ENCODE measurements at regions not wholly inside any gene's neighbourhood (a gene's known extent, or its start where the extent isn't known, plus 50 kb on each side); places are given as distances from the start of the nearest gene placed in this dataset.

DNA sequence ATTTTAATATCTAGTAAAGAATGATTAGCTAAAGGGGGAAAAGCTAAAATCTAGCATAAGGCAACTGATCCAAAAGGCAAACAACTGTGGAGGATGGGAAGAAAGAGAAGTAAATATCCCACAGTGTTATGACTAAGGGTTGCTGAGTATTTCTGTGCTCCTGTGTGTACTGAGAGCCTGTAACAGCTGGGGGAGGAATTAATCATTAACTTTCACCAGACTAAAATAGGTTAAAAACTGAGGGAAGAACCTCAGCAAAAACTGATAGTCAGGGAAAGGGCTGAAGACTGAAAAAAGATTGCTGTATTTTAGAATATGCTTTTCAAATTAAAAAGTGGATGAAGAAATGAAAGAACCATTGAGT, 365.9 kb downstream of the CXXC4 start:
- no peaks in the 10 kb centered on the region for H3K27me3 Mint-ChIP-seq
- H3K27ac Mint-ChIP-seq = no peak overlapping the region
- no peaks in the 10 kb centered on the region for H3K9me3 Mint-ChIP-seq

DNA sequence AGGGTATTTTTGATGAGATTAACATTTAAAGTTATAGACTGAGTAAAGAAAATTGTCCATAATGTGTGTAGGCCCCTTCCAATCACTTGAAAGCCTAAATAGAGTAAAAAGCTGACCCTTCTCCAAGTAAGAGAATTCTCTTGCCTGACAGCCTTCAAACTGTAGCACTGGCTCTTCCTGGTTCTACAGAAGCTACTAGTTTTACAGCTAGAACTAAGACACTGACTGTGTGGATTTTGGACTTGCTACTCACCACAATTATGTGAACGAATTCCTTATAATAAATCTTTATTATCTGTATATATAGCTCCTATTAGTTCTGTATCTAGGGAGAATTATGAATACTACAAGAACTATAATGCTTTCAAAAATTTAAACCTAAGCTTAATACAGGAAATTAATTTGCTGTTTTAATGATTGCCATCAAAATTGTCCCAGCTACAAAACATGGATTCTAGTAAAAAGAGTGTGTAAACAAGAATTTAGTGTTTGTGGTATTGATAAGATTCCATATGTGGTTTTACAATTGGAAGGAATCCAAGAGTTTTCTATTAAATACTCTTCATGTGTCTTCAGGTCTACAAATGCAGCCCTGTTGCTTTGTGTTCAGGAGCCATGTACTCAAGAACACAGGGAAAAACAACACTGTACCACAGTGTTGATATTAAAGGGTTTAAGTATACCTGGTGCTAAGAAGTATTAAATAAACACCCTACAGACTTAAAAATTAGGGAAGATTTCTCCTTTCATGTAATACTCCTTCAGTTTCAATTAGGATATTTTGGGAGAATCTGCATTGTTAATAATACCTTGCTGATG, 366.5 kb downstream of the CXXC4 start:
- H3K4me3 Mint-ChIP-seq = no peak overlapping the region
- ATAC-seq (no peak), DNase-seq (no peak)
- no peaks in the 10 kb centered on the region for H3K27me3 Mint-ChIP-seq
- H3K9me3 Mint-ChIP-seq = peaks cover 2% of the 10 kb centered on the region
- H3K36me3 Mint-ChIP-seq (ENCODE audit: low read depth) = no peaks in the 10 kb centered on the region
- no peaks in the 10 kb centered on the region for H3K4me1 Mint-ChIP-seq
- no peak overlapping the region for H3K27ac Mint-ChIP-seq

More for the DNA sequence above, 365.9 kb downstream of the CXXC4 start:
- ATAC-seq = no peak
- Mint-ChIP-seq H3K4me3 (no peak overlapping the region), H3K4me1 (no peaks in the 10 kb centered on the region), H3K36me3 (ENCODE audit: low read depth) (no peaks in the 10 kb centered on the region)
- DNase-seq = no peak

DNA sequence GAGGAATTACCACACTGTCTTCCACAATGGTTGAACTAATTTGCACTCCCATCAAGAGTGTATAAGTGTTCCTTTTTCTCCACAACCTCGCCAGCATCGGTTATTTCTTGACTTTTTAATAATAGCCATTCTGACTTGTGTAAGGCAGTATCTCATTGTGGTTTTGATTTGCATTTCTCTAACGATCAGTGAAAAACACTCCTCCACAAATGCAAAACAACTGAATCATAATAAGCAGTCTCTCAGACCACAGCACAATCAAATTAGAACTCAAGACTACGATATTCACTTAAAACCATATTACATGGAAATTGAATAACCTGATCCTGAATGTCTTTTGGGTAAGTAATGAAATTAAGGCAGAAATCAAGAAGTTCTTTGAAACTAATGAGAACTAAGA, 371.7 kb downstream of the CXXC4 start:
- DNase-seq = no peak
- no peaks in the 10 kb centered on the region for H3K27me3 Mint-ChIP-seq
- no peak for ATAC-seq
- H3K36me3 Mint-ChIP-seq (ENCODE audit: low read depth) = no peaks in the 10 kb centered on the region
- H3K27ac Mint-ChIP-seq = no peak overlapping the region
- H3K9me3 Mint-ChIP-seq = peaks cover 5% of the 10 kb centered on the region
- H3K4me1 Mint-ChIP-seq = no peaks in the 10 kb centered on the region
- no peak overlapping the region for H3K4me3 Mint-ChIP-seq

- ATAC-seq = no peak
- H3K27ac Mint-ChIP-seq = no peak overlapping the region
- H3K9me3 Mint-ChIP-seq = peaks cover 5% of the 10 kb centered on the region
- no peaks in the 10 kb centered on the region for H3K4me1 Mint-ChIP-seq
- DNase-seq = no peak
- H3K27me3 Mint-ChIP-seq = no peaks in the 10 kb centered on the region
- no peaks in the 10 kb centered on the region for H3K36me3 Mint-ChIP-seq (ENCODE audit: low read depth)
- H3K4me3 Mint-ChIP-seq = no peak overlapping the region
Measured at GRCh38 chr4:104117776-104118175, 376.9 kb downstream of the CXXC4 start.

DNA sequence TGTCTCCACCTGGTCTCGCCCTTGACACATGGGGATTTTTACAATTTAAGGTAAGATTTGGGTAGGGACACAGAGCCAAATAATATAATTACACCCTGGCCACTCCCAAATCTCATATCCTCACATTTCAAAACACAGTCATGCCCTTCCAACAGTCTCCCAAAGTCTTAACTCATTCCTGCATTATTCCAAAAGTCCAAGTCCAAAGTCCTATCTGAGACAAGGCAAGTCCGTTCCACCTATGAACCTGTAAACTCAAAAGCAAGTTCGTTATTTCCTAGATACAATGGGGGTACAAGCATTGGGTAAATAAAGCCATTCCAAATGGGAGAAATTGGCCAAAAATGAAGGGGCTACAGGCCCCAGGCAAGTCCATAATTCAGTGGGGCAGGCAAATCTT, 380.8 kb downstream of the CXXC4 start:
- no peak overlapping the region for H3K4me3 Mint-ChIP-seq
- no peak for DNase-seq
- H3K36me3 Mint-ChIP-seq (ENCODE audit: low read depth) = no peaks in the 10 kb centered on the region
- ATAC-seq = no peak
- H3K4me1 Mint-ChIP-seq = no peaks in the 10 kb centered on the region
- H3K27me3 Mint-ChIP-seq = no peaks in the 10 kb centered on the region
- H3K9me3 Mint-ChIP-seq = peaks cover 5% of the 10 kb centered on the region
- H3K27ac Mint-ChIP-seq = no peak overlapping the region

DNA sequence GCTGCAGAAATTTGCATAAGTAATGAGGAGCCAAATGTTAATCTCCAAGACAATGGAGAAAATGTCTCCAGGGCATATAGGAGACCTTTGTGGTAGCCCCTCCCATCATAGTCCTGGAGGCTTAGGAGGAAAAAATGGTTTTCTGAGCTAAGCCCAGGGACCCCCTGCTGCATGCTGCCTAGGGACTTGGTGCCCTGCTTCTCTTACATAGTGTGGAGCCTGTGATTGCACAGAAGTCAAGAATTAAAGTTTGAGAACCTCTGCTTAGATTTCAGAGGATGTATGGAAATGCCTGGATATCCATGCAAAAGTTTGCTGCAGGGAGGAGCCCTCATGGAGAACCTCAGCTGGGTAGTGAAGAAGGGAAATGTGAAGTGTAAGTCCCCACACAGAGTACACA, 379.4 kb upstream of the TACR3 start:
- Mint-ChIP-seq H3K27me3 (no peaks in the 10 kb centered on the region), H3K4me3 (no peak overlapping the region), H3K9me3 (peaks cover 26% of the 10 kb centered on the region), H3K4me1 (no peaks in the 10 kb centered on the region), H3K27ac (no peak overlapping the region), H3K36me3 (ENCODE audit: low read depth) (no peaks in the 10 kb centered on the region)
- ATAC-seq (no peak), DNase-seq (no peak)

- no peak overlapping the region for H3K4me3 Mint-ChIP-seq
- DNase-seq (no peak), ATAC-seq (no peak)
- H3K27me3 Mint-ChIP-seq = no peaks in the 10 kb centered on the region
- H3K4me1 Mint-ChIP-seq = no peaks in the 10 kb centered on the region
- peaks cover 19% of the 10 kb centered on the region for H3K9me3 Mint-ChIP-seq
- no peaks in the 10 kb centered on the region for H3K36me3 Mint-ChIP-seq (ENCODE audit: low read depth)
- no peak overlapping the region for H3K27ac Mint-ChIP-seq
Measured at GRCh38 chr4:104093247-104093646, 373.5 kb upstream of the TACR3 start.

DNA sequence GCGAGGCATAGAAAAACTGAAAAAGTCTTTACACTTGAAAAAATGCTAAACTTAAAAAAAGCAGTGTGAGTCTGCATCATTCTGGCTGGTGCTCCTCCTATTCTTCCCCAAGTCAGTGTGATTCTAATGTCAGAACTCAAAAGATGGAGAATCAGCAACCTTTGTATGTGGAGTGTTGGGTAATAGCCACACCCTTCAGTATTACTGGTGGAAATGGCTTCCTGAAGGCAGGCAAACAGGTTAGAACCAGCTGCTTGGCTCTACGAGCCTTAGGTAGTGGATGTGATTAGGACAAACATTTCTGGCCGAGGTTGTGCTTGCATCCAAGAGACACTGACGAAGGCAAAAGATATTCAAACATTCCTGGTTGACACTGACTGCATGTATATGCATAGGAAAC, 353.4 kb upstream of the TACR3 start:
- no peak for ATAC-seq
- no peaks in the 10 kb centered on the region for H3K36me3 Mint-ChIP-seq (ENCODE audit: low read depth)
- H3K27me3 Mint-ChIP-seq = no peaks in the 10 kb centered on the region
- no peaks in the 10 kb centered on the region for H3K9me3 Mint-ChIP-seq
- H3K4me1 Mint-ChIP-seq = no peaks in the 10 kb centered on the region
- H3K27ac Mint-ChIP-seq = no peak overlapping the region
- no peak overlapping the region for H3K4me3 Mint-ChIP-seq
- DNase-seq = no peak

DNA sequence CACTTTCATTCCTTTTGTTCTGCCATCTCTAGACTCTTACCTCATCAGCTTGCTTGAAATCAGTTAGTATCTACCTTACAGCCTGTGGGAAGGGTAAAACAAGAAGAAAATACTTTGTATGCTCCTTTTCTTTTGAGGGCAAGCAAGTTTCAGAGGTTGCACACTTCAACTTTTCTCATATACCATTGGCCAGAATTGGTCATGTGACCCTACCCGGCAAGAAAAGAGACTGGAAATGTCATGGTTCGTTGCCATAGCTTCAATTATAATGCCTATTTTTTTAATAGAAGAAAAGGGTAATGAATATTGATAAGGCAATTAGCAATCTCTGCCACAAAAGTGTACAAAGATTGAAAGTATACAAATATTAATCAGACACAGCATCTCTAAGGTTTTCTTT, 346.7 kb upstream of the TACR3 start:
- no peak for ATAC-seq
- DNase-seq = no peak
- H3K36me3 Mint-ChIP-seq (ENCODE audit: low read depth) = no peaks in the 10 kb centered on the region
- no peaks in the 10 kb centered on the region for H3K9me3 Mint-ChIP-seq
- H3K27me3 Mint-ChIP-seq = no peaks in the 10 kb centered on the region
- no peaks in the 10 kb centered on the region for H3K4me1 Mint-ChIP-seq
- H3K27ac Mint-ChIP-seq = no peak overlapping the region
- no peak overlapping the region for H3K4me3 Mint-ChIP-seq

- Mint-ChIP-seq H3K4me3 (no peak overlapping the region), H3K36me3 (ENCODE audit: low read depth) (no peaks in the 10 kb centered on the region), H3K9me3 (no peaks in the 10 kb centered on the region), H3K27me3 (no peaks in the 10 kb centered on the region), H3K4me1 (no peaks in the 10 kb centered on the region), H3K27ac (no peak overlapping the region)
- no peak for ATAC-seq
- no peak for DNase-seq
Measured at GRCh38 chr4:104064646-104065577, 345.1 kb upstream of the TACR3 start.

GRCh38 chr4:104063341-104063740, 343.6 kb upstream of the TACR3 start:
- Mint-ChIP-seq H3K9me3 (no peaks in the 10 kb centered on the region), H3K27ac (no peak overlapping the region), H3K27me3 (no peaks in the 10 kb centered on the region), H3K4me1 (no peaks in the 10 kb centered on the region), H3K4me3 (no peak overlapping the region), H3K36me3 (ENCODE audit: low read depth) (no peaks in the 10 kb centered on the region)
- ATAC-seq = no peak
- no peak for DNase-seq

DNA sequence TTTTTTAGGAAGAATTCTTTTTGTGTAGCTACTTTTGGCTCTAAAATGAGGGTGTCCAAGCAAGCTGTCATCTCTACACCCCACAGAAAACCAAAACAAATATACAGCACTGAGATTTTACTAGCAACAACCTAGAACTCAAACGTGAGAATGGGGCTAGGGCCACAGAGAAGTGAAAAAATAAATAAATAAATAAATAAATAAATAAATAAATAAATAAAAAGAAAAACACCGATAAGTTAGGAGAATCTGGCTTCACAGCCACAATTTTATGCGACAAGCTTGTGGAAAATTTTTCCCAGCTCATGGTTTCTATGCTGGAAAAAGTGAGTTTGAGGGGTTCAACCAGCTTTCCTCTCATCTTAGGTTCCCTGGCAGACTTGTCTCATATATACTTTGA, 324.6 kb upstream of the TACR3 start:
- Mint-ChIP-seq H3K4me1 (no peaks in the 10 kb centered on the region), H3K36me3 (ENCODE audit: low read depth) (no peaks in the 10 kb centered on the region), H3K9me3 (peaks cover 3% of the 10 kb centered on the region), H3K27ac (no peak overlapping the region), H3K27me3 (no peaks in the 10 kb centered on the region), H3K4me3 (no peak overlapping the region)
- ATAC-seq (no peak), DNase-seq (no peak)

GRCh38 chr4:104032896-104033295, 313.1 kb upstream of the TACR3 start:
- Mint-ChIP-seq H3K27me3 (no peaks in the 10 kb centered on the region), H3K27ac (no peak overlapping the region), H3K4me1 (no peaks in the 10 kb centered on the region), H3K36me3 (ENCODE audit: low read depth) (no peaks in the 10 kb centered on the region), H3K9me3 (peaks cover 9% of the 10 kb centered on the region), H3K4me3 (no peak overlapping the region)
- no peak for DNase-seq
- ATAC-seq = no peak

DNA sequence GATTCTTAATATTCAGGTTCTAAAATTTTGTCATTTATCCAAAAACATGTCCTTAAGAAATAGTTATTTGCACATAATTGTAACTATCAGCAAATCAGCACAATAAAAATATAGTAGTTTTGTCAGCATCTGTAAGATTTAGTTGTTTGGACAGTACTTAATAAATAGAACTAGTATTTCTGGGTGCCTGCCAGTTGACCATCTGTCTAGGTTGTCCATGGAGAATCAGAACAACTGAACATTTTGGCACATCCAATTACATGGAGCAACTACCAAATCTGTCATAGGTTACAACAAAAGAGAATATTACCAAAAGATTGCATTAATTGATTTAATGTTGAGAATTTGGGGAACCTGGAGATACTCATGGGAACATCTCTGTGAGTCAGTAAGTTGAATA, 305.5 kb upstream of the TACR3 start:
- Mint-ChIP-seq H3K27me3 (no peaks in the 10 kb centered on the region), H3K4me1 (no peaks in the 10 kb centered on the region), H3K4me3 (no peak overlapping the region)

GRCh38 chr4:104022831-104023230, 303.0 kb upstream of the TACR3 start:
- H3K4me1 Mint-ChIP-seq = no peaks in the 10 kb centered on the region
- no peaks in the 10 kb centered on the region for H3K36me3 Mint-ChIP-seq (ENCODE audit: low read depth)
- ATAC-seq (no peak), DNase-seq (no peak)
- H3K9me3 Mint-ChIP-seq = peaks cover 4% of the 10 kb centered on the region
- no peaks in the 10 kb centered on the region for H3K27me3 Mint-ChIP-seq
- no peak overlapping the region for H3K4me3 Mint-ChIP-seq
- H3K27ac Mint-ChIP-seq = no peak overlapping the region

More for the DNA sequence above, 305.5 kb upstream of the TACR3 start:
- peaks cover 3% of the 10 kb centered on the region for H3K9me3 Mint-ChIP-seq
- DNase-seq (no peak), ATAC-seq (no peak)
- no peak overlapping the region for H3K27ac Mint-ChIP-seq
- no peaks in the 10 kb centered on the region for H3K36me3 Mint-ChIP-seq (ENCODE audit: low read depth)

Measured in activated naive CD8-positive, alpha-beta T cell treated with anti-CD3 and anti-CD28 coated beads, Interleukin-2, amount 50 U/mL, for 24 hours (primary cell).